ENCODE measurements at regions not wholly inside any gene's neighbourhood (a gene's known extent, or its start where the extent isn't known, plus 50 kb on each side); places are given as distances from the start of the nearest gene placed in this dataset.

- Histone ChIP-seq H3K27me3 (ENCODE audit: control insufficient read depth, insufficient read depth, low read length) (no peaks in the 10 kb centered on the region; the same call in 1 of the 2 replicates), H3K4me1 (ENCODE audit: control insufficient read depth, insufficient read depth, low read length) (no peaks in the 10 kb centered on the region), H3K36me3 (ENCODE audit: control insufficient read depth, insufficient read depth, low read length) (no peaks in the 10 kb centered on the region), H3K27ac (ENCODE audit: low read length) (no peak overlapping the region), H3K4me3 (ENCODE audit: low read depth in 2 of 2, low read length in 2 of 2) (no peak overlapping the region), H3K9me3 (ENCODE audit: control insufficient read depth, insufficient read depth, low read depth, low read length) (no peaks in the 10 kb centered on the region)
- ATAC-seq (no peak), DNase-seq (ENCODE audit: low read depth, low spot score) (no peak)
- TF ChIP-seq TCF7L2 (IDR thresholded peaks at IDR 0.05; ENCODE audit: low read depth, low read length) (no peak), POLR2AphosphoS5 (IDR thresholded peaks at IDR 0.05; ENCODE audit: low read depth, low read length) (no peak), SIN3A (IDR thresholded peaks at IDR 0.05; ENCODE audit: borderline replicate concordance, insufficient read depth, low read depth, low read length) (no peak), REST (IDR thresholded peaks at IDR 0.05; ENCODE audit: insufficient read depth in 1 of 2, low read depth in 2 of 2, low read length in 1 of 2) (no peak)
- TF ChIP-seq, protein P1, sequence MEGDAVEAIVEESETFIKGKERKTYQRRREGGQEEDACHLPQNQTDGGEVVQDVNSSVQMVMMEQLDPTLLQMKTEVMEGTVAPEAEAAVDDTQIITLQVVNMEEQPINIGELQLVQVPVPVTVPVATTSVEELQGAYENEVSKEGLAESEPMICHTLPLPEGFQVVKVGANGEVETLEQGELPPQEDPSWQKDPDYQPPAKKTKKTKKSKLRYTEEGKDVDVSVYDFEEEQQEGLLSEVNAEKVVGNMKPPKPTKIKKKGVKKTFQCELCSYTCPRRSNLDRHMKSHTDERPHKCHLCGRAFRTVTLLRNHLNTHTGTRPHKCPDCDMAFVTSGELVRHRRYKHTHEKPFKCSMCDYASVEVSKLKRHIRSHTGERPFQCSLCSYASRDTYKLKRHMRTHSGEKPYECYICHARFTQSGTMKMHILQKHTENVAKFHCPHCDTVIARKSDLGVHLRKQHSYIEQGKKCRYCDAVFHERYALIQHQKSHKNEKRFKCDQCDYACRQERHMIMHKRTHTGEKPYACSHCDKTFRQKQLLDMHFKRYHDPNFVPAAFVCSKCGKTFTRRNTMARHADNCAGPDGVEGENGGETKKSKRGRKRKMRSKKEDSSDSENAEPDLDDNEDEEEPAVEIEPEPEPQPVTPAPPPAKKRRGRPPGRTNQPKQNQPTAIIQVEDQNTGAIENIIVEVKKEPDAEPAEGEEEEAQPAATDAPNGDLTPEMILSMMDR (IDR thresholded peaks at IDR 0.05) = no peak
- in situ Hi-C loops (cut with HindIII; ENCODE audit: low pct_unique_long_range_greater_than_20kb, low sequenced_read_pairs) = no loop called here
- intact Hi-C loops (cut with micrococcal nuclease; ENCODE audit: unreplicated experiment) = no loop called here
- BruUV-seq (replicated peaks) = no TSS peak
- ChIA-PET CTCF (no interaction called here), POLR2A (no interaction called here)
Observed at GRCh38 chr11:95595541-95595940, 194.0 kb downstream of the FAM76B start.

- intact Hi-C loops (cut with micrococcal nuclease; ENCODE audit: unreplicated experiment) = no loop called here
- ATAC-seq = no peak
Observed at GRCh38 chr11:95593111-95593510, 196.5 kb downstream of the FAM76B start.

More at GRCh38 chr11:95593111-95593510, 196.5 kb downstream of the FAM76B start:
- no peaks in the 10 kb centered on the region; the same call in 1 of the 2 replicates for H3K27me3 ChIP-seq (ENCODE audit: control insufficient read depth, insufficient read depth, low read length)
- H3K4me1 ChIP-seq (ENCODE audit: control insufficient read depth, insufficient read depth, low read length) = no peaks in the 10 kb centered on the region
- POLR2A ChIA-PET = no interaction called here
- CTCF ChIA-PET = no interaction called here
- no TSS peak for BruUV-seq (replicated peaks)
- DNase-seq (ENCODE audit: low read depth, low spot score) = no peak
- no peak overlapping the region for H3K27ac ChIP-seq (ENCODE audit: low read length)
- no peak for TF ChIP-seq TCF7L2 (IDR thresholded peaks at IDR 0.05; ENCODE audit: low read depth, low read length)
- TF ChIP-seq, protein P1 (IDR thresholded peaks at IDR 0.05) = no peak
- H3K9me3 ChIP-seq (ENCODE audit: control insufficient read depth, insufficient read depth, low read depth, low read length) = no peaks in the 10 kb centered on the region
- no peaks in the 10 kb centered on the region for H3K36me3 ChIP-seq (ENCODE audit: control insufficient read depth, insufficient read depth, low read length)
- in situ Hi-C loops (cut with HindIII; ENCODE audit: low pct_unique_long_range_greater_than_20kb, low sequenced_read_pairs) = no loop called here
- no peak overlapping the region for H3K4me3 ChIP-seq (ENCODE audit: low read depth in 2 of 2, low read length in 2 of 2)

Data from Panc1 (cell line).